ENCODE measurements at regions not wholly inside any gene's neighbourhood (a gene's known extent, or its start where the extent isn't known, plus 50 kb on each side); places are given as distances from the start of the nearest gene placed in this dataset.

DNA sequence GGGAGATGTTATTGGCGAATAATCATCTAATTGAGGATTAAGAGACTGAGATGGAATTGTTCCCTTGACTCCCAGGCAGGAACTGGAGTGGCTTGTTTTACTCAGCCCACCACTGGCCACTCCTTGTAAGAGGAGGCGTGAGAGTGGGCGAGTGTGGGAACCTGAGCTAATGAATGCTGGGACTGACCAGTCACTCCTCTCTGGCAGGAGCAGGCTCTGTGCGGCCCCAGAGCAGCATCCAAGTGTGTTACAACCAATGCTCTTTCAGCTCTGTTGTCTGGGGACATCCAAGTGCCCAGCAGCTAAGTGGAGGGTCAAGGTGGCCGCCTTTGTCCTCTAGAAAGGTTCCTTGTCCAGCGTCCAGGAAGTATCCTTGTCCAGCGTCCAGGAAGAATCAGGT, 739.9 kb downstream of the CDH8 start:
- no peaks in the 10 kb centered on the region for H3K36me3 ChIP-seq (ENCODE audit: low read depth)
- no peaks in the 10 kb centered on the region for H4K20me1 ChIP-seq (ENCODE audit: insufficient read depth)
- no peak overlapping the region for H3K27ac ChIP-seq
- ChIA-PET POLR2A (ENCODE audit: unreplicated experiment) (no interaction called here), CTCF (no interaction called here)
- no peaks in the 10 kb centered on the region for H3K79me2 ChIP-seq (ENCODE audit: low read depth)
- H2AFZ ChIP-seq, result no peak overlapping the region
- no TSS peak for BruUV-seq (replicated peaks)
- no peak for TF ChIP-seq EZH2 (IDR thresholded peaks at IDR 0.05; ENCODE audit: low read depth)
- TF ChIP-seq, protein P1, sequence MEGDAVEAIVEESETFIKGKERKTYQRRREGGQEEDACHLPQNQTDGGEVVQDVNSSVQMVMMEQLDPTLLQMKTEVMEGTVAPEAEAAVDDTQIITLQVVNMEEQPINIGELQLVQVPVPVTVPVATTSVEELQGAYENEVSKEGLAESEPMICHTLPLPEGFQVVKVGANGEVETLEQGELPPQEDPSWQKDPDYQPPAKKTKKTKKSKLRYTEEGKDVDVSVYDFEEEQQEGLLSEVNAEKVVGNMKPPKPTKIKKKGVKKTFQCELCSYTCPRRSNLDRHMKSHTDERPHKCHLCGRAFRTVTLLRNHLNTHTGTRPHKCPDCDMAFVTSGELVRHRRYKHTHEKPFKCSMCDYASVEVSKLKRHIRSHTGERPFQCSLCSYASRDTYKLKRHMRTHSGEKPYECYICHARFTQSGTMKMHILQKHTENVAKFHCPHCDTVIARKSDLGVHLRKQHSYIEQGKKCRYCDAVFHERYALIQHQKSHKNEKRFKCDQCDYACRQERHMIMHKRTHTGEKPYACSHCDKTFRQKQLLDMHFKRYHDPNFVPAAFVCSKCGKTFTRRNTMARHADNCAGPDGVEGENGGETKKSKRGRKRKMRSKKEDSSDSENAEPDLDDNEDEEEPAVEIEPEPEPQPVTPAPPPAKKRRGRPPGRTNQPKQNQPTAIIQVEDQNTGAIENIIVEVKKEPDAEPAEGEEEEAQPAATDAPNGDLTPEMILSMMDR (conservative IDR thresholded peaks at IDR 0.05), result no peak
- DNase-seq, result no peak
- no peaks in the 10 kb centered on the region for H3K9me3 ChIP-seq (ENCODE audit: insufficient read depth, low read depth)
- intact Hi-C loops (cut with micrococcal nuclease; ENCODE audit: unreplicated experiment), result no loop called here
- no peaks in the 10 kb centered on the region for H3K4me1 ChIP-seq (replicated peaks; ENCODE audit: insufficient read depth)
- no peaks in the 10 kb centered on the region for H3K9me2 ChIP-seq (ENCODE audit: insufficient read depth)
- H3K4me3 ChIP-seq, result no peak overlapping the region
- H3K27me3 ChIP-seq (ENCODE audit: insufficient read depth, low read depth), result no peaks in the 10 kb centered on the region
- H3F3A ChIP-seq (ENCODE audit: insufficient read depth, low read depth), result no peaks in the 10 kb centered on the region
- H3K4me2 ChIP-seq, result no peak overlapping the region

DNA sequence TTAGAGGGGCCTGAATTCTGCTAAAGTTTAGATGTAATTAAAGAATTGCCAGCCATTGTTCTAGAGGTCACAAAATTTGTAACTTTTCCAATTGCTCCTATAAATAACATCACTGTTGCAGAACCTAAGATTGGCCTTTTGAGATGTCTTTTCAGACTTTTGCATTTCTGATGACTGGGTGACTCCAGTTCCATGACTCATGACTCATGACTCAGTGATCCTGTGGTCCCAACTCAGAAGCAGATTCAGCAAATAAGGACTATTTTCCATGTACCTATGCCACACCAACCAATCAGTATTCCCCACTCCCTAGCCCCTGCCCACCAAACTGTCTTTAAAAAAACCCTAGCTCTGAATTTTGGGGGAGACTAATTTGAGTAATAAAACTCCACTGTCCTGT, 740.9 kb downstream of the CDH8 start:
- Histone ChIP-seq H3F3A (ENCODE audit: insufficient read depth, low read depth) (no peaks in the 10 kb centered on the region), H3K36me3 (ENCODE audit: low read depth) (no peaks in the 10 kb centered on the region), H3K4me1 (replicated peaks; ENCODE audit: insufficient read depth) (no peaks in the 10 kb centered on the region), H3K4me2 (no peak overlapping the region), H4K20me1 (ENCODE audit: insufficient read depth) (no peaks in the 10 kb centered on the region), H3K9me2 (ENCODE audit: insufficient read depth) (no peaks in the 10 kb centered on the region), H3K4me3 (no peak overlapping the region), H3K27ac (no peak overlapping the region), H3K9me3 (ENCODE audit: insufficient read depth, low read depth) (no peaks in the 10 kb centered on the region), H3K27me3 (ENCODE audit: insufficient read depth, low read depth) (no peaks in the 10 kb centered on the region), H3K79me2 (ENCODE audit: low read depth) (no peaks in the 10 kb centered on the region), H2AFZ (no peak overlapping the region)
- intact Hi-C loops (cut with micrococcal nuclease; ENCODE audit: unreplicated experiment), result no loop called here
- BruUV-seq (replicated peaks), result no TSS peak
- TF ChIP-seq, protein P1 (conservative IDR thresholded peaks at IDR 0.05), result no peak
- no peak for TF ChIP-seq EZH2 (IDR thresholded peaks at IDR 0.05; ENCODE audit: low read depth)
- ChIA-PET POLR2A (ENCODE audit: unreplicated experiment) (no interaction called here), CTCF (no interaction called here)
- DNase-seq, result no peak

DNA sequence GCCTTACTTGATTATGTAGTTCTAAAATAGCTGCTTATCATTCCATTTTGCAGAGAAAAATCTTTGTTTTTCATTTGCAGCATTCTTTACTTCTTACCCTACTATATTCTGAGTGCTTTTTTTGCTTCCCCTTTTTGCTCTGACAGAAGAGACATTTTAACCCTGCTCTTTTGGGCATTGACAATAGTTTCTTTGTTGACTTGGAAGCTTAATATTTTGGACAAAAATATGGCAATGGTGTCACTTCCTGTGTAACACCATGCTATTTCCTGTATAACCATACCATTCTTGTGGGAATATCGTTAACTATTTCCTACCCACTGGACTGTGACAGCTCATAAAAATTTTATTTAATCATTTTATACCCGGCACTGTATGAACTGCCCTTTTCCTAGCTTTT, 747.1 kb downstream of the CDH8 start:
- Histone ChIP-seq H2AFZ (no peak overlapping the region), H3K9me3 (ENCODE audit: insufficient read depth, low read depth) (no peaks in the 10 kb centered on the region), H4K20me1 (ENCODE audit: insufficient read depth) (no peaks in the 10 kb centered on the region), H3K36me3 (ENCODE audit: low read depth) (no peaks in the 10 kb centered on the region), H3K27me3 (ENCODE audit: insufficient read depth, low read depth) (no peaks in the 10 kb centered on the region), H3K4me1 (replicated peaks; ENCODE audit: insufficient read depth) (no peaks in the 10 kb centered on the region), H3K27ac (no peak overlapping the region), H3K9me2 (ENCODE audit: insufficient read depth) (0 out of 2 replicates have a peak, but pooled peaks cover 4% of the 10 kb centered on the region), H3K4me2 (no peak overlapping the region), H3F3A (ENCODE audit: insufficient read depth, low read depth) (no peaks in the 10 kb centered on the region), H3K79me2 (ENCODE audit: low read depth) (no peaks in the 10 kb centered on the region), H3K4me3 (no peak overlapping the region)
- TF ChIP-seq, protein P1 (conservative IDR thresholded peaks at IDR 0.05), result no peak
- no peak for TF ChIP-seq EZH2 (IDR thresholded peaks at IDR 0.05; ENCODE audit: low read depth)
- ChIA-PET CTCF (no interaction called here), POLR2A (ENCODE audit: unreplicated experiment) (no interaction called here)
- intact Hi-C loops (cut with micrococcal nuclease; ENCODE audit: unreplicated experiment), result no loop called here
- no peak for DNase-seq
- no TSS peak for BruUV-seq (replicated peaks)

Data from PC-9 (cell line).